Thyroid gland (tissue), 4 donors: ENCODE measurements at regions not wholly inside any gene's neighbourhood (a gene's known extent, or its start where the extent isn't known, plus 50 kb on each side); places are given as distances from the start of the nearest gene placed in this dataset.

Source experiments
- DNase-seq, 2 donors: peaks; one replicate each; pipeline ENCODE4 v3.0.0-alpha.2; 2019
- H3K27ac ChIP-seq, 3 donors: fragments of 200-600 bp; sonication (generic); 1 replicate in 2 of 3; 2 replicates in 1 of 3; pipeline ENCODE4 v1.5.1; 2016 to 2019; ENCODE audit warnings: mild to moderate bottlenecking in 1 of 3, moderate library complexity in 1 of 3
- H3K27me3 ChIP-seq: fragments of 200-600 bp; sonication (generic); one replicate; pipeline ENCODE4 v1.5.1; 2019
- H3K36me3 ChIP-seq, 2 donors: fragments of 200-600 bp; sonication (generic); one replicate each; pipeline ENCODE4 v1.5.1; 2016 to 2019
- H3K4me1 ChIP-seq, 2 donors: fragments of 200-600 bp; sonication (generic); one replicate each; pipeline ENCODE4 v1.5.1; 2017 to 2019
- H3K4me3 ChIP-seq, 3 donors: fragments of 200-600 bp; sonication (generic); replicated peaks in 1 of 3; 1 replicate in 2 of 3; 2 replicates in 1 of 3; pipeline ENCODE4 v1.5.1; 2016; ENCODE audit warnings: mild to moderate bottlenecking in 1 of 3
- H3K9me3 ChIP-seq: fragments of 200-600 bp; sonication (generic); one replicate; pipeline ENCODE4 v1.5.1; 2017
- CTCF ChIP-seq, 6 experiments: fragments of 200-600 bp in 3 of 6; fragments of 450-650 bp in 3 of 6; sonication (generic) in 3 of 6; IDR thresholded peaks; one replicate each; pipeline ENCODE4 v1.5.1; 2016 to 2019; ENCODE audit warnings: antibody characterized with exemption in 6 of 6, mild to moderate bottlenecking in 2 of 6, inconsistent platforms in 1 of 6, moderate library complexity in 1 of 6
- POLR2A ChIP-seq, 2 donors: fragments of 450-650 bp; IDR thresholded peaks; one replicate each; pipeline ENCODE4 v1.6.1; 2017; ENCODE audit warnings: antibody characterized with exemption in 2 of 2, mild to moderate bottlenecking in 2 of 2, moderate library complexity in 1 of 2
- WGBS, 2 donors: methylation state at CpG; one replicate each; pipeline ENCODE4 v1.1.5; 2017; 5-methylcytosine and 5-hydroxymethylcytosine counted together
- intact Hi-C: fragments of 100-400 bp; cut with DNase I; formaldehyde crosslinking; loops from one replicate; pipeline ENCODE4 v1.15.1; 2023

GRCh38 chr6:167429353-167429752 lies 104.5 kb downstream of the TTLL2 start:
- TF ChIP-seq POLR2A (IDR thresholded peaks at IDR 0.05) (no peak), CTCF (IDR thresholded peaks at IDR 0.05) (no peak)
- WGBS, 2 donors: 78 to 95% methylated on average over 4 of the region's 4 CpGs
- no peak overlapping the region for H3K4me3 ChIP-seq

GRCh38 chr6:167435209-167435728 lies 110.4 kb downstream of the TTLL2 start:
- no peaks in the 10 kb centered on the region for H3K4me1 ChIP-seq
- H3K9me3 ChIP-seq: no peaks in the 10 kb centered on the region
- no peak overlapping the region for H3K27ac ChIP-seq
- no peak overlapping the region for H3K4me3 ChIP-seq
- TF ChIP-seq CTCF (IDR thresholded peaks at IDR 0.05) (no peak), POLR2A (IDR thresholded peaks at IDR 0.05) (no peak)
- H3K27me3 ChIP-seq: no peaks in the 10 kb centered on the region
- 80 to 86% methylated on average over 16 of the region's 16 CpGs for WGBS, 2 donors
- no peaks in the 10 kb centered on the region for H3K36me3 ChIP-seq
- no peak for DNase-seq
- intact Hi-C loops: no loop called here

More at GRCh38 chr6:167429353-167429752, 104.5 kb downstream of the TTLL2 start:
- intact Hi-C loops: no loop called here
- Histone ChIP-seq H3K27me3 (no peaks in the 10 kb centered on the region), H3K9me3 (no peaks in the 10 kb centered on the region), H3K4me1 (no peaks in the 10 kb centered on the region), H3K27ac (no peak overlapping the region), H3K36me3 (no peaks in the 10 kb centered on the region)
- no peak for DNase-seq

- WGBS, 2 donors: 68 to 88% methylated on average over 7 of the region's 9 CpGs
- DNase-seq: no peak
- Histone ChIP-seq H3K9me3 (no peaks in the 10 kb centered on the region), H3K36me3 (no peaks in the 10 kb centered on the region), H3K27me3 (no peaks in the 10 kb centered on the region), H3K4me3 (no peak overlapping the region), H3K27ac (no peak overlapping the region), H3K4me1 (no peaks in the 10 kb centered on the region)
- TF ChIP-seq CTCF (IDR thresholded peaks at IDR 0.05) (no peak), POLR2A (IDR thresholded peaks at IDR 0.05) (no peak)
- intact Hi-C loops: no loop called here
These were observed 113.1 kb downstream of the TTLL2 start for GRCh38 chr6:167437888-167438484.

GRCh38 chr6:167441715-167442206 lies 116.9 kb downstream of the TTLL2 start:
- Histone ChIP-seq H3K36me3 (no peaks in the 10 kb centered on the region), H3K27me3 (no peaks in the 10 kb centered on the region), H3K4me3 (no peak overlapping the region), H3K9me3 (no peaks in the 10 kb centered on the region), H3K4me1 (no peaks in the 10 kb centered on the region), H3K27ac (no peak overlapping the region)
- DNase-seq: no peak
- WGBS, 2 donors: 47 to 55% methylated on average over 9 of the region's 9 CpGs
- intact Hi-C loops: no loop called here
- TF ChIP-seq POLR2A (IDR thresholded peaks at IDR 0.05) (no peak), CTCF (IDR thresholded peaks at IDR 0.05) (no peak)

GRCh38 chr6:167442245-167442644 lies 117.4 kb downstream of the TTLL2 start:
- intact Hi-C loops: no loop called here
- Histone ChIP-seq H3K4me3 (no peak overlapping the region), H3K9me3 (no peaks in the 10 kb centered on the region), H3K36me3 (no peaks in the 10 kb centered on the region), H3K4me1 (no peaks in the 10 kb centered on the region), H3K27ac (no peak overlapping the region), H3K27me3 (no peaks in the 10 kb centered on the region)
- no peak for TF ChIP-seq CTCF (IDR thresholded peaks at IDR 0.05)
- TF ChIP-seq POLR2A (IDR thresholded peaks at IDR 0.05): no peak
- WGBS, 2 donors: 65 to 70% methylated on average over 7 of the region's 7 CpGs
- no peak for DNase-seq
